GM18909 (cell line): ENCODE measurements at regions not wholly inside any gene's neighbourhood (a gene's known extent, or its start where the extent isn't known, plus 50 kb on each side); places are given as distances from the start of the nearest gene placed in this dataset.
"Not testable (repeated sequence)": the region's sequence is repeated elsewhere in the genome, so short reads cannot be mapped to it uniquely, and the experiment has no call there.

Source experiments
- ATAC-seq: cut with Tn5 transposase; IDR thresholded peaks from one replicate; pipeline ENCODE4 v1.9.1; 2021; ENCODE audit warnings: mild to moderate bottlenecking; ENCODE audit not compliant: unreplicated experiment, poor library complexity

DNA sequence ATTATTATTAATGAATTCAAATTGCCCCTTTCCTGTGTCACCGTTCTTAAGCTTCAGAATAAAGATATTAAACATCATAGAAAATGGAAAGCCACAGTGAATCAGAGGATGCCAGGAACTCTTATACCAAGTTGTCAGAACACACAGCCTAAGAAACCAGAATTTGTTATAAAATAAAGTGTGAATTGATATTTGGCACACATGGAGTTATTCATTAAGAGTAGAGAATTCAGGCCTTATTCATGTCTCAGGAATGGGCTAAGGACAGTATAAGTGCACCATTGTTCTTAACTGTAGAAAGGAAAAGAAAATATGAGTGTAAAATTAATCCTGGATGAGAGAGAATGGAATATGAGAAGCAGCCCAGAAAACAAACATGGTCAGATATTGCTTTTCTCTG, 86.7 kb upstream of the ATP8B1 start:
- ATAC-seq = no peak

- no peak for ATAC-seq
These were observed 84.6 kb upstream of the ATP8B1 start for GRCh38 chr18:57887543-57888383.

DNA sequence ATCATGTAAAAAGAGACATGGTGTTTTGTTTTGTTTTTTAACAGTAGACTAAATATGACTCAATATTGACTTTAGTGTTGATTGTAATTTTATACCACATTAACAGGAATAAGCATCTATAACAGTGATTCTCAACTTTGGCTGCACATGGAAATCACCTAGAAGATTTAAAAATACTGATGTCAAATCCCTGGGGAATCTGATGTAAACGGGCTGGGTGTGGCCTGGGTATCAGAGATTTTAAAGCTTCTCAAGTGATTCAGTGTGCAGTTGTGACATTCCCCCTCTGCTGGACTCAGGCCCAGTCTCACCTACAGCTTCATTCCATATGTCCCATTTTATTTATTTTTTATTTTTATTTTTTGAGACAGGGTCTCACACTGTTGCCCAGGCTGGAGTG, 82.8 kb upstream of the ATP8B1 start:
- no peak for ATAC-seq

- no peak for ATAC-seq
These were observed 79.3 kb upstream of the ATP8B1 start for GRCh38 chr18:57882465-57882864.

DNA sequence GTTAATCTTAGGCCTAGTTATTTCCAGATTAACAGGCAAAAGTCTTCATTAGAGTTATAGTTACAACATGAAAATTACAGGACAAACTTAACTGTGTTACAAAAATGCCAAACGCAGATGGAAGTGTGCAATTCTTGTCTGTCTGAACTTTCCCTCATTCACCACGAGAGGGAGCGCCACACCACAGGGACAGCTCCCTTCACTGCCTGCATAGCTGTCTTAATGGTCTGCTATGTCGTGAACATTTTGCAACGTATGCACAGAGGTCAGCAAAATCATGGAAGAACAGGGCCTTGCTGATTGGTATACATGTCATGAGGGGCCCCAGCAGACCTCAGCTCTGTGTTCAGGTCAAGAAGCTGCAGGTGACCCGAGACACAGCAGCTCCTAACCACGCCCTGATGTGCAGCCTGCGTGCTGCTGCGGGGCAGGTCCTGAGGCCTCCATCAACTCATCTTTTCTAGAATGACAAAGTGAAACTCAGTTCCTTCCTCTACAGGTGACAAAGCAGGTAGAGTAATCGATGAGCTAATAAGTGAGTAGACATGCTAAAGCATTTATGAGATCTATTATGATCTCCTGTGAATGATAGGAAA, 78.8 kb upstream of the ATP8B1 start:
- peak; percentile 86 for ATAC-seq

DNA sequence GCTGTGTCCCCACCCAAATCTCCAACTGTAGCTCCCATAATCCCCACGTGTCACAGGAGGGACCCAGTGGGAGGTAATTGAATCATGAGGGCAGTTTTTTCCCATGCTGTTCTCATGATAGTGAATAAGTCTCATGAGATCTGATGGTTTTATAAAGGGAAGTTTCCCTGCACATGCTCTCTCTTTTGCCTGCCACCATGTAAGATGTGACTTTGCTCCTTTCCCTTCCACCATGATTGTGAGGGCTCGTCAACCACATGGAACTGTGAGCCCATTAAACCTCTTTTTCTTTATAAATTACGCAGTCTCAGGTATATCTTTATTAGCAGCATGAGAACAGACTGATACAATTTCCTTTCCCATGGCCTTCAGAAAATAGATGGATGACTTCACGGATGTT, 76.8 kb upstream of the ATP8B1 start:
- ATAC-seq = not testable (repeated sequence)

DNA sequence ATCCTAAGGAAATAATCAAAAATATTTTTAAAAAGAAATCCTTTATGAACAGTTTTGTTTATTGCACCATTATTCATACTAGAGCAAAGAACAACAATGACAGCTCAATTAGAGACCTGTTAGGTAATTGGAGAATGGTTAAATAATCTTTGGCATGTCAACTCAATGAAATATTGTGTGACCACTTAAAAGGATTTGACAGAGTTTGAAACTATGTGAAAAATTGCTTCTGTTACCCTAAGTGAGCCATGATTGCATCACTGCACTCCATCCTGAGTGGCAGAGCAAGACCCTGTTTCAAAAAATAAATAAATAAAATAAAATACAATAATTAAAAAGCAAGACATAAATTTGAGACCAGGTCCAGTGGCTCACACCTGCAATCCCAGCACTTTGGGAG, 66.1 kb upstream of the ATP8B1 start:
- ATAC-seq = no peak

- ATAC-seq = no peak
These were observed 63.2 kb upstream of the ATP8B1 start for GRCh38 chr18:57866355-57866754.

- ATAC-seq = no peak
These were observed 61.6 kb upstream of the ATP8B1 start for GRCh38 chr18:57864615-57865121.

GRCh38 chr18:57863706-57864105, 60.6 kb upstream of the ATP8B1 start:
- ATAC-seq = no peak

DNA sequence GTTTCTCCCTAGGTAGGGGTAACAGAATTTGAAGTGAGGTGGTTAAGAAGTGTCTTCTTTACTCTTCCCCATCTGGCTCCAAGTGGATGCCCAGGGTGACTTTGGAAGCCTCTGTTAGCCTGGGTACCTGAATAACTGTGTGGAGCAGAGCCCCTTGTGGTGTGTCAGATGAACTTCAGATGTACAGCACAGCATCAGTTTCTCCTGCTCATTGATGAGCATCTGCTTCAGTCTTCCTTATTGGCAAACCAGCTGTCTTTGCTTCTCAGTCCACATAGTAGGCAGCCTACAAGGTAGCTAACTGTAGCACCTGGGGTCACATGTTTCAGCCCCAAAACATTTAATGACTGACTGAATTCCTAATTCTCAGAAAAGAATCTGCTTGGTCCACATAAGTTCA, 56.2 kb upstream of the ATP8B1 start:
- peak; percentile 59 for ATAC-seq

DNA sequence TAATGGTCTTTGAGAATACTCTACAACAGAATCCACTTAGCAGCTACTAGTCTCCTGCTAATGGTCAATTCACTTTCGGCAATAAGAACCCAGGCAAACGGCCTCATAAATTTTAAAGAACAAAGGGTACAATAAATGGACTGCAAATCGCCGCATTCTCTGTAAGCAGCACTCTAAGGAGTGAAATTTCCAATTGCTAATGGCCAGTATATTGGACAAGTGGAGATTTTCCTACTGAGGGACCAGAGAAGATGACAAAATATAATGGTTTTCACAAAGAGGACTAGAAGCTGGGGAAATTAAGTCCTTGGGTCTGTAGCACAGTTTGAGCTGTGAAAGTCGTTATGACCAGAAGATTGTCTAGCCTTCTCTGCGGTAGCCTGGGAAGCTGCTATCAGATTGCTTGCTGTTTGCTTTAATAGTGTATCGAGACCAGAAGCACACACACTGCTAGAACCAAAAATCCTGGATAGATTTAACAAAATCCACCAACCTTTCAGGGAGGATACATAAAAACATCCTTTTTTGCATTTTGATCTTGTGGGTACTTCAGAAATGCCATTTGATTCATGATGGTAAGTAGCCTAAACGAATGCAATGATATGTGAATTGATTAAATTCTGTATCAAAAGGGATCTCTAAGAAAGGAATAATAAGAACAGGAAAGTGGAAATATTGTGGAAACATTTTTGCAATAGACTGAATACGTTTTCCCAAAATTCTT, 53.6 kb upstream of the ATP8B1 start:
- no peak for ATAC-seq

DNA sequence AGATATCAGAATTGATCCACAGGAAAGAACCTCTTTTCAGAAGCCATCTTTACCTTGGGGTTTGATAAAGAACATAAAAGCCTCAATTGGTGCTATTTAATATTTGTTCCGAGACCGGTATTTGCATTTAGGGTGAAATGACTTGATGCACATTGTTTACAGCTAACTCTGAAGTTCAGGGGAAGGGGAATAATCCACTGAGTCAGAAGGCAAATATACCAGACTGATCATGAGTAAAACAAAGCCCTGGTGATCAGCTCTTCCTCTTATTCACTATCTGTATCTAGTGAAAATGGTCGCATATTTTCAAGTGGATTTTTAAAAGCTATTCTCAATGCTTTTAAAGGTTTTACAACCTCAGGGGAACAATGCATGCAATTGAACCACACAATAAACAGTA, 53.0 kb upstream of the ATP8B1 start:
- ATAC-seq = no peak

- ATAC-seq = no peak
These were observed 52.4 kb upstream of the ATP8B1 start for GRCh38 chr18:57855551-57855950.

GRCh38 chr18:57854726-57855125, 51.6 kb upstream of the ATP8B1 start:
- no peak for ATAC-seq

GRCh38 chr18:57853864-57854263, 50.7 kb upstream of the ATP8B1 start:
- no peak for ATAC-seq

GRCh38 chr18:57853133-57853532, 50.0 kb upstream of the ATP8B1 start:
- ATAC-seq = no peak
